ENCODE measurements at regions not wholly inside any gene's neighbourhood (a gene's known extent, or its start where the extent isn't known, plus 50 kb on each side); places are given as distances from the start of the nearest gene placed in this dataset.

- no peaks in the 10 kb centered on the region for H3K27me3 ChIP-seq
- no peak overlapping the region for H3K4me3 ChIP-seq
- peaks cover 29% of the 10 kb centered on the region for H3K4me1 ChIP-seq (ENCODE audit: low read depth)
- H3K9me3 ChIP-seq (ENCODE audit: low read depth): no peaks in the 10 kb centered on the region
- H3K36me3 ChIP-seq: no peaks in the 10 kb centered on the region
- no peak overlapping the region for H3K27ac ChIP-seq
- TF ChIP-seq CTCF (IDR thresholded peaks at IDR 0.05; ENCODE audit: low read depth, low read length): no peak
- DNase-seq (ENCODE audit: low read depth in 1 of 2, low spot score in 1 of 2): no peak
Measured at GRCh38 chr3:118543832-118544231, 490.8 kb downstream of the IGSF11 start.

- H3K4me1 ChIP-seq (ENCODE audit: low read depth): peaks cover 29% of the 10 kb centered on the region
- H3K27me3 ChIP-seq: no peaks in the 10 kb centered on the region
- H3K4me3 ChIP-seq: no peak overlapping the region
- H3K9me3 ChIP-seq (ENCODE audit: low read depth): no peaks in the 10 kb centered on the region
- no peak for DNase-seq (ENCODE audit: low read depth in 1 of 2, low spot score in 1 of 2)
- TF ChIP-seq CTCF (IDR thresholded peaks at IDR 0.05; ENCODE audit: low read depth, low read length): no peak
- H3K36me3 ChIP-seq: no peaks in the 10 kb centered on the region
- no peak overlapping the region for H3K27ac ChIP-seq
Measured at GRCh38 chr3:118544458-118544857, 490.2 kb downstream of the IGSF11 start.

- Histone ChIP-seq H3K27ac (no peak overlapping the region), H3K36me3 (no peaks in the 10 kb centered on the region), H3K4me3 (no peak overlapping the region), H3K4me1 (ENCODE audit: low read depth) (peaks cover 7% of the 10 kb centered on the region), H3K27me3 (no peaks in the 10 kb centered on the region), H3K9me3 (ENCODE audit: low read depth) (no peaks in the 10 kb centered on the region)
- TF ChIP-seq CTCF (IDR thresholded peaks at IDR 0.05; ENCODE audit: low read depth, low read length): no peak
- no peak for DNase-seq (ENCODE audit: low read depth in 1 of 2, low spot score in 1 of 2)
Measured at GRCh38 chr3:118548434-118548833, 486.2 kb downstream of the IGSF11 start.

- Histone ChIP-seq H3K27ac (no peak overlapping the region), H3K27me3 (no peaks in the 10 kb centered on the region), H3K9me3 (ENCODE audit: low read depth) (no peaks in the 10 kb centered on the region), H3K4me3 (no peak overlapping the region), H3K4me1 (ENCODE audit: low read depth) (no peaks in the 10 kb centered on the region), H3K36me3 (no peaks in the 10 kb centered on the region)
- TF ChIP-seq CTCF (IDR thresholded peaks at IDR 0.05; ENCODE audit: low read depth, low read length): no peak
- DNase-seq (ENCODE audit: low read depth in 1 of 2, low spot score in 1 of 2): no peak
Measured at GRCh38 chr3:118550122-118550521, 484.5 kb downstream of the IGSF11 start.

GRCh38 chr3:118550556-118550955, 484.1 kb downstream of the IGSF11 start:
- Histone ChIP-seq H3K4me3 (no peak overlapping the region), H3K4me1 (ENCODE audit: low read depth) (no peaks in the 10 kb centered on the region), H3K36me3 (no peaks in the 10 kb centered on the region), H3K9me3 (ENCODE audit: low read depth) (no peaks in the 10 kb centered on the region), H3K27me3 (no peaks in the 10 kb centered on the region), H3K27ac (no peak overlapping the region)
- TF ChIP-seq CTCF (IDR thresholded peaks at IDR 0.05; ENCODE audit: low read depth, low read length): no peak
- DNase-seq (ENCODE audit: low read depth in 1 of 2, low spot score in 1 of 2): no peak

All from cardiac muscle cell (in vitro differentiated cells and primary cell).